ENCODE measurements at regions not wholly inside any gene's neighbourhood (a gene's known extent, or its start where the extent isn't known, plus 50 kb on each side); places are given as distances from the start of the nearest gene placed in this dataset.

- Histone ChIP-seq H3K4me3 (no peak overlapping the region), H3K4me1 (no peaks in the 10 kb centered on the region), H3K27ac (no peak overlapping the region), H3K36me3 (no peaks in the 10 kb centered on the region), H3K9me3 (no peaks in the 10 kb centered on the region), H3K27me3 (no peaks in the 10 kb centered on the region)
- TF ChIP-seq, protein P1, sequence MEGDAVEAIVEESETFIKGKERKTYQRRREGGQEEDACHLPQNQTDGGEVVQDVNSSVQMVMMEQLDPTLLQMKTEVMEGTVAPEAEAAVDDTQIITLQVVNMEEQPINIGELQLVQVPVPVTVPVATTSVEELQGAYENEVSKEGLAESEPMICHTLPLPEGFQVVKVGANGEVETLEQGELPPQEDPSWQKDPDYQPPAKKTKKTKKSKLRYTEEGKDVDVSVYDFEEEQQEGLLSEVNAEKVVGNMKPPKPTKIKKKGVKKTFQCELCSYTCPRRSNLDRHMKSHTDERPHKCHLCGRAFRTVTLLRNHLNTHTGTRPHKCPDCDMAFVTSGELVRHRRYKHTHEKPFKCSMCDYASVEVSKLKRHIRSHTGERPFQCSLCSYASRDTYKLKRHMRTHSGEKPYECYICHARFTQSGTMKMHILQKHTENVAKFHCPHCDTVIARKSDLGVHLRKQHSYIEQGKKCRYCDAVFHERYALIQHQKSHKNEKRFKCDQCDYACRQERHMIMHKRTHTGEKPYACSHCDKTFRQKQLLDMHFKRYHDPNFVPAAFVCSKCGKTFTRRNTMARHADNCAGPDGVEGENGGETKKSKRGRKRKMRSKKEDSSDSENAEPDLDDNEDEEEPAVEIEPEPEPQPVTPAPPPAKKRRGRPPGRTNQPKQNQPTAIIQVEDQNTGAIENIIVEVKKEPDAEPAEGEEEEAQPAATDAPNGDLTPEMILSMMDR (IDR thresholded peaks at IDR 0.05): no peak
- no peak for TF ChIP-seq POLR2A (IDR thresholded peaks at IDR 0.05)
- DNase-seq (no peak), ATAC-seq (peak in 3 of 4 donors; percentile 53 to 80 (median 69))
- 68% methylated on average over 6 of the region's 6 CpGs for WGBS (ENCODE audit: insufficient coverage, low coverage, low lambda C conversion rate, missing lambda C conversion rate)
- intact Hi-C loops (cut with DNase I): no loop called here
These were observed 121.1 kb upstream of the HDGFL1 start for GRCh38 chr6:22448291-22448711.

DNA sequence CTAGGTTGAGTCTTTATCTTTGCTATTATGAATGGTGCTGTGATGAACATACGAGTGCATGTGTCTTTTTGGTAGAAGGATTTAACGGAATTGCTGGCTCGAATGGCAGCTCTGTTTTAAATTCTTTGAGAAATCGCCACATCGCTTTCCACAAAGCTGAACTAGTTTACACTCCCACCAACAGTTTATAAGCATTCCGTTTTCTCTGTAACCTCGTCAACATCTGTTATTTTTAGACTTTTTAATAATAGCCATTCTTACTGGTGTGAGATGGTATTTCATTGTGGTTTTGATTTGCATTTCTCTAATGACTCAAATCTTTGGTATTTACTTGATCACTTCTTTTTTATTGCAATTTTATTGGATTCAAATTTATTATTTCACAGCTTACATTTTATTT lies 117.4 kb upstream of the HDGFL1 start:
- intact Hi-C loops (cut with DNase I): no loop called here
- DNase-seq: no peak
- no peaks in the 10 kb centered on the region for H3K36me3 ChIP-seq
- H3K27me3 ChIP-seq: no peaks in the 10 kb centered on the region
- no peak overlapping the region for H3K27ac ChIP-seq
- H3K4me3 ChIP-seq: no peak overlapping the region
- H3K9me3 ChIP-seq: no peaks in the 10 kb centered on the region
- no peak for ATAC-seq
- no peaks in the 10 kb centered on the region for H3K4me1 ChIP-seq
- 73% methylated on average over 7 of the region's 7 CpGs for WGBS (ENCODE audit: insufficient coverage, low coverage, low lambda C conversion rate, missing lambda C conversion rate)
- no peak for TF ChIP-seq POLR2A (IDR thresholded peaks at IDR 0.05)
- TF ChIP-seq, protein P1 (IDR thresholded peaks at IDR 0.05): no peak

- ATAC-seq: no peak
- WGBS (ENCODE audit: insufficient coverage, low coverage, low lambda C conversion rate, missing lambda C conversion rate): 71% methylated on average over 1 of the region's 1 CpG
These were observed 114.0 kb upstream of the HDGFL1 start for GRCh38 chr6:22455378-22455777.

DNA sequence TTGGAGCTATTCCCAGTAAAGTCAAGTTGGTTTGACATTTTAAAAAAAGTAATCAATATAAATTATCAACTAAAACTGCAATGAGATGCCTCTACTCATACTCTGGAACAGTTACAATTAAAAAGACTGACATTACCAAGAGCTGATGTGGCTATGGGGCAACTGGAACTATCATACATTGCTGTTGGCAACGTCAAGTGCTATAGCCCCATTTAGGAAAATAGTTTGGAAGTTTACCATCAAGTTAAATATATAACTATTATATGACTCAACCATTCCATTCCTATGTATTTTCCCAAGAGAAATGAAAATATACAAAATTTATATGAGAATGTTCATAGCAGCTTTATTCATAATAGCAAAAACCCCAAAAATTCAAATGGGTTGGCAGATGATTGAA lies 111.4 kb upstream of the HDGFL1 start:
- 75% methylated on average over 1 of the region's 1 CpG for WGBS (ENCODE audit: insufficient coverage, low coverage, low lambda C conversion rate, missing lambda C conversion rate)
- Histone ChIP-seq H3K27ac (no peak overlapping the region), H3K9me3 (no peaks in the 10 kb centered on the region), H3K4me1 (no peaks in the 10 kb centered on the region), H3K4me3 (no peak overlapping the region), H3K36me3 (no peaks in the 10 kb centered on the region), H3K27me3 (no peaks in the 10 kb centered on the region)
- DNase-seq: no peak
- intact Hi-C loops (cut with DNase I): no loop called here
- TF ChIP-seq POLR2A (IDR thresholded peaks at IDR 0.05): no peak
- TF ChIP-seq, protein P1 (IDR thresholded peaks at IDR 0.05): no peak
- ATAC-seq: no peak

More at GRCh38 chr6:22455378-22455777, 114.0 kb upstream of the HDGFL1 start:
- Histone ChIP-seq H3K4me3 (no peak overlapping the region), H3K4me1 (no peaks in the 10 kb centered on the region), H3K9me3 (no peaks in the 10 kb centered on the region), H3K36me3 (no peaks in the 10 kb centered on the region), H3K27me3 (no peaks in the 10 kb centered on the region), H3K27ac (no peak overlapping the region)
- intact Hi-C loops (cut with DNase I): no loop called here
- TF ChIP-seq, protein P1 (IDR thresholded peaks at IDR 0.05): no peak
- TF ChIP-seq POLR2A (IDR thresholded peaks at IDR 0.05): no peak
- DNase-seq: no peak

All from right lobe of liver (tissue), 6 donors.